ENCODE measurements at regions not wholly inside any gene's neighbourhood (a gene's known extent, or its start where the extent isn't known, plus 50 kb on each side); places are given as distances from the start of the nearest gene placed in this dataset.

DNA sequence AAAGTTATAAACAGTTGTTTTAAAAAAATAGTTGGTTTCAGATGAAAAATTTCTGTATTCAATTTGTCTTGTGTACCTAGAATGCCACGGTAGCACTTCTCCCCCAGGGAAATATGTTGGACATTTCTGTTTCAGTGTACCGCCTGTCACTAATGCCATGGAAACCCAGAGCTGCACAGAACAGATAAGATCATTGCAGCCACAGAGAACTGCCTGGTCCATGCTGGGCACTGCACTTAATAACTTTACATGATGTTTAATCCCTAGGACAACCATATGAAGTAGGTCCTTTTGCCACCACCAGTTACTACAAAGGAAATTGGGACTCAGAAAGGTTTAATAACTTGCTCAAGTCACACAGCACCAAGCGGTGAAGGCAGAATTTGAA, 253.4 kb upstream of the SRRM4 start:
- DNase-seq (ENCODE audit: low read depth), result no peak
- in situ Hi-C loops (cut with HindIII; ENCODE audit: low pct_unique_long_range_greater_than_20kb, low sequenced_read_pairs), result no loop called here

DNA sequence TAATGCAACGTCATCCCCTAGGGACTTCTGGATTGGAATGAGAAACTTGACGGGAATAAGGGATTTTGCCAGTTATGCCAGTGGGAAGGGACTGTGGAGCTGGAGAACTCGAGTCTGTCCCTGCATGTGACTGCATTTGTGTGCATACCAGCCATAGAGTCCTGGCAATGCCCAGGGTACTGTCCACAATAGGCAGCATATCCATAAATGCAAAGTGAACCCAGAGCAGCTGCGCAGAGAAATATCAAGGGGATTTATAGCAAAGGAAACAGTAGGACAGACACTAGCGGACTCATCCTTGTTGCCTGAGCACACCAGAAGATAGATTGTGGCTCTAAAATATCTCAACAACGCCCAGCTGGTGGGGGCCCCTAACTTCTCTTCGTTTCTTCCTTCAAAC, 247.1 kb upstream of the SRRM4 start:
- DNase-seq (ENCODE audit: low read depth), result no peak
- in situ Hi-C loops (cut with HindIII; ENCODE audit: low pct_unique_long_range_greater_than_20kb, low sequenced_read_pairs), result no loop called here

DNA sequence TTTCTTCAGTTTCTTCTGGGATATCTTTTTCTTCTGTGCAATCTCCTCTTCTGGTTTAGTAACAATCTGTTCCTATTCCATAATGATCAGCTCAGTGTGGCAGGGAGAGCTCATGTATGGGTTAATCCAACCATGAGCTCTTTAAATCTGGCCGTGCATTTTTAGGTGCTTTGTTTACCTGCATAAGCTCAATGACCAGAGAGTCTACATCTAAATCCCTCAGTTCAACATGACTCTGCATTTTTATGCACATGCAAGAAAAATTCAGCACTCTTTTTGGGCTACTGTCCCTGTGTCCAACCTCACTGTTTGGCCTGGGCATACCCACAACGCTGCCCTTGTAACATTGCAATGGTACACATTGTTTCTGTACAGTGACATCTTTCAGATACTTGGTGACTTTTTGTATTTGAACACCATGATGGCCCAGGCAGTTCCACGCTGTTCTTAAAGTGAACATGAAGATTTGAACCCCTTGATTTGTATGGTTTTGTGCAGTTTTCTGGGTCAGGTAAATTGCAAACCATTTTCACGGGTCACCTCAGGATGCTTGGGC, 243.3 kb upstream of the SRRM4 start:
- in situ Hi-C loops (cut with HindIII; ENCODE audit: low pct_unique_long_range_greater_than_20kb, low sequenced_read_pairs), result no loop called here
- DNase-seq (ENCODE audit: low read depth), result no peak

DNA sequence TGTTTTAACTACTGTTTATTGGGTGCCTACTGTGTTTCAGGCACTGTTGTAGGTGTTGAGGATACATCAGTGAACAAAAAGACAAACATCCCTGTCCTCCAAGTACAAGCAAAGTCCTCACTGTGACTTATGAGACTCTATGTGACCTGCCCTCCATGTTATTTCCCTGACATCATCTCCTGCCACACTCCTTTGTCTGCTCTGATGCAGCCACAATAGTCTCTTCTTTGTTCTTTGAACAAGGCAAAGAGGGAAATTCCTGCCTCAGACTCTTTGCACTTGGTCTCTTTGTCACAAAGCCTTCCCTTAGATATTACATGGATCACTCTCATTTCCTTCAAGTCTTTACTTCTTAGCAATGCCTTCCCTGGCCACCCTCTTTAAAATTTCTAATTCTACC, 240.1 kb upstream of the SRRM4 start:
- no peak for DNase-seq (ENCODE audit: low read depth)
- in situ Hi-C loops (cut with HindIII; ENCODE audit: low pct_unique_long_range_greater_than_20kb, low sequenced_read_pairs), result no loop called here

DNA sequence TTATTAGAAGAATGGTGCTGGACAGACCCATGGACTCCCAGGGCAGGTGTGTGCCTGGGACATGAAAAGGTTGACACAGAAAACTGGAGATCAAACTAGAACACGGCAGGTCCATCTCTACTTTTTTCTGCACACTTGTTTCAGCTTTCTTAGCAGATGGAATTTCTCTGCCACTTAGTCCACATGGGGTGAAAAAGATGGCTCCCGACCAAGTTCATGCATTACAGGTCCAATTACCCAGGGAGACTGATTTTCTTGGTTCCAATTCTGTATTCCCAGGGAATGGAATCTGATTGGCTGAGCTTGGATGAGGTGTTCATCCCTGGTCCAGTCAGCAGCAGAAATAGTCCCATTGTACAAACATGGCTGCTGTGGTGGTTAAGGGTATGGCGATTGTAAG, 238.9 kb upstream of the SRRM4 start:
- no peak for DNase-seq (ENCODE audit: low read depth)
- in situ Hi-C loops (cut with HindIII; ENCODE audit: low pct_unique_long_range_greater_than_20kb, low sequenced_read_pairs), result no loop called here

DNA sequence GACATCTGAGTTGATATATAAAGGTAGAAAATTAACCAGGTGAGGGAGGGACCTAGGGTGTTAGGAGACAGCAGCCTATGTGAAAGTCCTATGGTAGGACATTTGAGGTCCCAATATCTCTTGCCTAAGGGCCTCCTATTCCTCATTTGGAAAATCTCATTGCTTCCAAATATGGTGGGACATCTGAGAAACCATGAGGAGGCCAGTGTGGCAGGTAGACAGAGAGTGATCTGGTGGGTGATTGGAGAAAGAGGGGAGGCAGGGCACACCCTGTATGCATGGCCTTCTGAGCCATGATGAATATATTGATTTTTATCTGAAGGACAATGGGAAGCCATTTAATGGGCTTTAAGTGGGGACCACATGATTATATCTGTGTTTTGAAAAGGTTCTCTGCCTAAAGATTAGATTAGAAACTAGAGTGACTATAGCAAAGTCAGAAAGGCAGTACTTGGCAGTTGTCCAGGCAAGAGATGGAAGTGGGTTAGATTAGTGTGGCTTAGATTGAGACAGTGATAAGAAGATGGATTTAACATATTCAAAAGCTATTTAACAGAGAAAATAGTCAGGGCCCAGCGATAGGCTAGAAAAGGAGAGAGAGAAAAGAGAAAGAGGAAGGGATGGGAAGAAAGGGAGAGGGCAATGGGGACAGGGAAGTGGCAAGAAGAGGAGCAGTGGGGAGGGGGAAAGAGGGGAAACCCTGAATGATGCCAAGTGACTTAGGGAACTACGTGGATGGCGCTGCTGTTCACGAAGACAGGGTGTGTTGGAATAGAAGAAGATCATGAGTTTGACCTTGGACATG, 237.2 kb upstream of the SRRM4 start:
- no peak for DNase-seq (ENCODE audit: low read depth)

DNA sequence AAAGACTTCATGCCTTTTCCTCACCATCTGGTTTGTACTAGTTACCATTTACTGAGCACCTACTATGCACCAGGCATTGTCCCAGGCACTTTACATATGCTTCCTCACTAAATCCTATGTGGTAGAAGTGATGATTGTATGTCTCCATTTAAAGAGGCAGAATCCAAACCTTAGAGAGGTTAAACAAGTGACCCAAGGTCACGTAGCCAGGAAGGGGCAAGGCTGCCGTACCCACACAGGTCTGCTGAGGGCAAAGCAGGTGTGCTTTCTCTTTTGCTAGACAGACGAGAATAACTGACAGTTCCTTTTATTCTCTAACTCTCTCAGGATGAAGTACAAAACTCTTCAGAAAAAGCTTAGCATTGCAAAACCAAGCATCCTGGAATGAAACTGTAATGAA, 235.2 kb upstream of the SRRM4 start:
- in situ Hi-C loops (cut with HindIII; ENCODE audit: low pct_unique_long_range_greater_than_20kb, low sequenced_read_pairs), result no loop called here
- no peak for DNase-seq (ENCODE audit: low read depth)

More for the DNA sequence above, 237.2 kb upstream of the SRRM4 start:
- in situ Hi-C loops (cut with HindIII; ENCODE audit: low pct_unique_long_range_greater_than_20kb, low sequenced_read_pairs), result no loop called here

DNA sequence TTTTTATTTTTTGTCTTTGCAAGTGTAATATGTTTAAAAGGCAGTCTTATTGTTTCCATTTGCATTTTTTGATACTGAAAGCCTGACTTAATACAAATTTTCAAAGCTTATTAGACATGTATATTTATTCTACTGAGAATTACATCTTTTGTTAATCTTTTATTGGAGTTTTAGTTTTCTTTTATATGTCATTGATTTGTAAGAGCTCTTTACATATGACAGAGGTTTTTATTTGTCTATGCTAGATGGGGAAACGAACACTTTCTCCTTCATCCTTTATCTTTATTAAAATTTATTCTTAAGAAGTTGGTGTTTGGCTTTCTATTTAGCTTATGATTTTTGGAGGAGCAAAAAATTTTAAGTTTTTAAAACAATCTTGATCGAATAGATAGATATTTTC, 234.4 kb upstream of the SRRM4 start:
- in situ Hi-C loops (cut with HindIII; ENCODE audit: low pct_unique_long_range_greater_than_20kb, low sequenced_read_pairs), result no loop called here
- no peak for DNase-seq (ENCODE audit: low read depth)

DNA sequence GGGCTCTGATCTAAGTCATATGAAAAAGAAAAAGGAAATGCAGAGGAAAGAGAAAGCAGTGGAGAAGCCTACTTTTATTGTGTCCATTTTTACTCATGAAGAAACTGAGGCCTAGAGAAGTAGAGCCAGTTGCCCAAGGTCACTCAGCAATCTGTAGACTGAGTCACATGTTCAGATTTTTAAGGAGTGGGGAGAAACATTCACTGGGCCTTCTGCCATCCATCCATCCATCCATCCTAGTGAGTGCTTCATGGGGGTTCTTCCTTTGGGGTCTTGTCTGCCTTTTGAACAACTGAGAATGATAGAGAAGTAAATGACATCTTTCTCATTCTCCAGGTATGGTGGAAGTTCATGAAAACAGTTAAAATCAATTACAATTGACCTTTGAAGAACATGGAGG, 233.6 kb upstream of the SRRM4 start:
- in situ Hi-C loops (cut with HindIII; ENCODE audit: low pct_unique_long_range_greater_than_20kb, low sequenced_read_pairs), result no loop called here
- DNase-seq (ENCODE audit: low read depth), result no peak

DNA sequence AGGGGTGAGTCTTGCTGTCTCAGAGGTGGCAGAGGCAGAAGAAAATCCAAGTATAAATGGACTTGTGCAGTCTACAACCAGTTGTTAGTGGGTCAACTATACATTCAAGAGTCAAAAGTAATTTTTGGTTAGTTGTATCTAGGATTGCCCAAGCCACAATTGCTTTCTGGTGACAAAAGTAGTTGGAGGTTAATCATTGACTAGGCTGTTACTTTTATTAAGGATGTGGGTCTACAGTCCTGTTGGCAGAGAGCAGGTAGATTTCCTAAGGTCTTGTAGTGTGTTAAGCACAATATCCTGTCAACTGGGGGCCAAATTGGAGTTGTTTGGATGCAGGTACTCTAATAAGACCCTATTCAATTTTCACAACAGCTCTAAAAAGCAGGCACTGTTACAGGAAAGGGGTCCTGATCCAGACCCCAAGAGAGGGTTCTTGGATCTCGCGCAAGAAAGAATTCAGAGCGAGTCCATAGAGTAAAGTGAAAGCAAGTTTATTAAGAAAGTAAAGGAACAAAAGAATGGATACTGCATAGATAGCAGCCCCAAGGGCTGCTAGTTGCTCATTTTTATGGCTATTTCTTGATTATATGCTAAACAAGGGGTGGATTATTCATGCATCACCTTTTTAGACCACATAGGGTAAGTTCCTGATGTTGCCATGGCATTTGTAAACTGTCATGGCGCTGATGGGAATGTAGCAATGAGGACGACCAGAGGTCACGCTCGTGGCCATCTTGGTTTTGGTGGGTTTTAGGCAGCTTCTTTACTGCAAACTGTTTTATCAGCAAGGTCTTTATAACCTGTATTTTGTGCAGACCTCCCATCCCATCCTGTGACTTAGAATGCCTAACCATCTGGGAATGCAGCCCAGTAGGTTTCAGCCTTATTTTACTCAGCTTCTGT, 232.6 kb upstream of the SRRM4 start:
- in situ Hi-C loops (cut with HindIII; ENCODE audit: low pct_unique_long_range_greater_than_20kb, low sequenced_read_pairs), result no loop called here

DNA sequence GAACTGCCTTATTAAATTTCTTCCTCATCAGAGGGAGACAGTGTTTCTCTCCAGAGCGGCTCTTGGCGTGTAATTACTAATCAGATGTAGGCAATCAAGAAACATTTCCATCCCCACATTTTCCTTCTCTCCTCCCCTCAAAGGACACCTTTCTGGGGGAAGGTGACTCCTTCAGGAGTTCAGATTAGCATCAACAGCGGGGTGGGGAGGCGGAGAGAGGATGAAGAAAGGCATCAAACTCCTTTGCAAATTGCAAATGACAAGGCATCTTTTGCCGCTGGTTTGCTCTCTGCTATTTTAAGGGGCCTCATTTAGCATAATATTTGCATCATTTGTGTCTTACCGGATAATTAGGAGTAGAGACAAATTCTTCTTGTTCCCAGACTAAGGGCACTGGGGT, 231.7 kb upstream of the SRRM4 start:
- in situ Hi-C loops (cut with HindIII; ENCODE audit: low pct_unique_long_range_greater_than_20kb, low sequenced_read_pairs), result no loop called here

More for the DNA sequence above, 232.6 kb upstream of the SRRM4 start:
- no peak for DNase-seq (ENCODE audit: low read depth)

DNA sequence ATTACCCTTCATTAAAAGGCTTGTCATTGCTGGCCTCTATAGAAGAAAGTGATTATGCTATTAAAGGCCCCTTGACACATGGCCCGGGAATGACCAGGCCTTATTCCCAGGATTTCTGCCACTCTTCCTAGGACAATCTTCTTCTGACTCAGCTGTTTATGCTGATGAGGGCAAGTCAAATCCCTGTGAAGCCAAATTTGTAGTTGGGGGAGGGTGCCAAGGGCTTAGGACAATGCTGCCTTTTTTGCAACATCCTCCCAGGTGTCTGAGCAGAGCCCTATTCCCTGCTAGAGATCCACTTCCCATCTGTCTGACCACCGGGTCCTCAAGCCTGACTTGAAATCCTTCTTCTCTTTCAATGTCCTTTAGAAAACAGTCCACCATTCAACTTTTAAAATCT, 230.7 kb upstream of the SRRM4 start:
- in situ Hi-C loops (cut with HindIII; ENCODE audit: low pct_unique_long_range_greater_than_20kb, low sequenced_read_pairs), result no loop called here
- DNase-seq (ENCODE audit: low read depth), result no peak

More for the DNA sequence above, 231.7 kb upstream of the SRRM4 start:
- no peak for DNase-seq (ENCODE audit: low read depth)

DNA sequence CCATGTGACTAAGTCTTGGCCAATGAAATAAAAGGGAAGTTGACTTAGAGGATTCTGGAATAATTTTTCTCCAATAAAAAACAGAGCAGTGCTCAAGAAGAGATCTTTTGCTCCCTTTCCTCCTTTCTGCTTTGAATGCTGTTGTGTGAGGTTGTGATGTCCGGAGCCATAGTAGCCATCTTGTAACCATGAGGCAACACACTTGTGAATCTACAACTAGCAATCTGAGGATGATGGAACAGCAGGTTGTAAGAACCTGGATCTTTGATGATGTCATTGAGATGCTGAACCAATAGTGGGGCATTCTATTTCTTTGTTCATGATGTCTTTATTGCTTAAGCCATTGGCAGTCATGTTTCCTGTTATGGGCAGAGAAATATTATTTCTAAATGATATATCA, 230.0 kb upstream of the SRRM4 start:
- in situ Hi-C loops (cut with HindIII; ENCODE audit: low pct_unique_long_range_greater_than_20kb, low sequenced_read_pairs), result no loop called here
- no peak for DNase-seq (ENCODE audit: low read depth)

DNA sequence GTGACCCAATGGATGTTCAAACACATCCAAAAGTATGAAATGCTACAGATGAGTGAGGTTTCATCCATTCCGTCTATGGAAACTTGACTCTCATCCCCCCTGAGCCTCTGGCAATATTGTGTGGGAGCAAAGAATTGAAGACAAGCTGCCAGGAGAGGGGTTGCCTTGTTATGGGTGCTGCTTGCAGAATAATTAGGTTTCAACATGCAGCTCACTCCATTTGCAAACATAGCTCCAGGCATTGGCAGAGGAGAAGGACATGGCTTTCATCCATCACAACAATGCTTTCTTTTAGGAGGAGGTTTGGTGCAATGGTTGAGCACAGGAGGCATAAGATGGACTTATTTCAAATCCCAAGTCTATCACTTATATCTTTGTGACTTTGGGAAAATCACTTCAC, 220.7 kb upstream of the SRRM4 start:
- in situ Hi-C loops (cut with HindIII; ENCODE audit: low pct_unique_long_range_greater_than_20kb, low sequenced_read_pairs), result no loop called here

DNA sequence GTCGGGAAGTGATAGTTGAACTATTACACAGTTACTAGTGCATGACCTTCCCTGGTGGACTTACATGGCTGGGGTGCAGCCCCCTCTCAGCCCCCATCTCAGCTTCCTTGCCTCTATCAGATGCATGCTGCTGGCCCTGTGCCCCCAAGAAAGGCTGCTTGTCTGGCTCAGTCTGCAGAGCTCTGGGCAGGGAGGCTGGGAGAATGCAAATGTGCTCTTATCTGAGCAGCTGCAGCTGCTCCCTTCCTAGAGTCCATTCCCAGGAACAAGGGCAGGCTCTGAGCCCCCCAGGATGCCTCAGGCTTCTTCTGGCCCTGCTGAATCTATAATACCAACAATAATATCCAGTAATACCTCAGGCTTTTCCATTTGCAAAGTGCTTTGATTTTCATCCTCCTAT, 218.1 kb upstream of the SRRM4 start:
- in situ Hi-C loops (cut with HindIII; ENCODE audit: low pct_unique_long_range_greater_than_20kb, low sequenced_read_pairs), result no loop called here
- no peak for DNase-seq (ENCODE audit: low read depth)

More for the DNA sequence above, 220.7 kb upstream of the SRRM4 start:
- DNase-seq (ENCODE audit: low read depth), result no peak

DNA sequence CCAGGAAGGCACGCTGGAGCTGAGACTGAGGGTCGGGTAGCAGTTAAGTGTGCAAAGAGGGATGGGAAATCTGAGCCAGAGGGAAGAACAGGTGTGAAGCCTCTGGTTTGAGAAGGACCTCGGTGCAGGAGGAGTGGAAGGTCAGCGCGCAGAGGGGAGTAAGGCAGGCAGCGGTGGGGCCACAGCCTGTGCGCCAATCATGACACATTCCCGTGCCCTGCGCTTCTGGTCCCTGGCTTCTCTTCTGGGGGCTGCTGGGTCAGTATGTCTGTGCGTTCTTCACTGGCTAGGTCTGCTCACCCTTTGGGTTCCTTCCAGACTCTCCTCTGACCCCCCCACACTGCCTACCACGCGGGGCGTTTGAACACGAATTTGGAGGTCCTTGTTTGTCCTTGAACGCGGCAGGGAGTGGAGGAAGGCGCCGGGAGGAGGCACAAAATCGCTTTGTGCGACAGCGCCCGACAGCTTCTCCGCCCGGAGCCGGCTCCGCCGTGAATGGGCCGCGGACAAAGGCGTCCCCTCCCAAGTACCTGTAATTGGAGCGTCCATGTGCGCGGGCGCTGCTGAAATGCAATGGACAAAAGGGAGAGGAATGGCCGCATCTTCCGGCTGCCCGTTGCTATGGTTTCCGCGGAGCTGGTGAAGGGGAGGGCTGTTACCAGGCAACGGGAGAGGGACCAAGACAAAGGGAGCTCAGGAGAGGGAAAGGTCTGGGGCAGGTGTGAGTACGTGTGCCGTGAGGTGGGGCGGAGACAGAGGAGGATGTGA, 207.2 kb upstream of the SRRM4 start:
- in situ Hi-C loops (cut with HindIII; ENCODE audit: low pct_unique_long_range_greater_than_20kb, low sequenced_read_pairs), result no loop called here
- no peak for DNase-seq (ENCODE audit: low read depth)

DNA sequence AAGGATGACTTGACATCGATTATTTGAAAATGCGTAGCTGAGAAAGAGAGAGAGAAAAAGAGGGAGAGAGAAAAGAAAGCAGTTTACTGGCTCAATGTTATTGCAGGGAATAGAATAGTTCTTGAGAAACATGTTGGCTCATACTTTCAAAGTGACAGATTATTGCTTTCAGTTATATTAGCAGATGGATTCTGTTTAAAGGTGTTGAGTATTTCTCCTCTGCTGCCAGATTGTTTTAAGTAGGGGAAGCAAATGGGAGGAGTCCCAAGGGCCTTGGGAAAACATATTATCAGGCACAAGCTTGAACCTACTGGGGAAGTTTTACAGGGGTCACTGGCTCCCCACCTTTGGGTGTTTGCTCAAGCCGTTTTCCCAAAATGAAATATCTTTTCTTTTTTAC, 203.8 kb upstream of the SRRM4 start:
- in situ Hi-C loops (cut with HindIII; ENCODE audit: low pct_unique_long_range_greater_than_20kb, low sequenced_read_pairs), result no loop called here
- DNase-seq (ENCODE audit: low read depth), result no peak

DNA sequence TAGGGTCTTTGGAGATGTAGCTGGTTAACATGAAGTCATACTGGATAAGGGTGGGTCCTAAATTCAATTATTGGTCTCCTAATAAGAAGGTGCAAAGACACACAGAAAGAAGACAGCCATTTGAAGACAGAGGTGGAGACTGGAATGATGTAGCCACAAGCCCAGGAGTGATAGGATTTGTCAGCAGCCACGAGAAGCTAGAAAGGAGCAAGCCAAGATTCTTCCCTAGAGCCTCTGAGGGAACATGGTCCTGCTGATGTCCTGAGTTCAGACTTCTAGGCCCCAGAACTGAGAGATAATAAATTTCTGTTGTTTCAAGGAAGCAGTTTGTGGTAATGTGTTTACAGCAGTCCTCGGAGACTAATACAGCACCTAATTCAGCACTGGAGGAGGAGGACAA, 203.3 kb upstream of the SRRM4 start:
- in situ Hi-C loops (cut with HindIII; ENCODE audit: low pct_unique_long_range_greater_than_20kb, low sequenced_read_pairs), result no loop called here
- no peak for DNase-seq (ENCODE audit: low read depth)

DNA sequence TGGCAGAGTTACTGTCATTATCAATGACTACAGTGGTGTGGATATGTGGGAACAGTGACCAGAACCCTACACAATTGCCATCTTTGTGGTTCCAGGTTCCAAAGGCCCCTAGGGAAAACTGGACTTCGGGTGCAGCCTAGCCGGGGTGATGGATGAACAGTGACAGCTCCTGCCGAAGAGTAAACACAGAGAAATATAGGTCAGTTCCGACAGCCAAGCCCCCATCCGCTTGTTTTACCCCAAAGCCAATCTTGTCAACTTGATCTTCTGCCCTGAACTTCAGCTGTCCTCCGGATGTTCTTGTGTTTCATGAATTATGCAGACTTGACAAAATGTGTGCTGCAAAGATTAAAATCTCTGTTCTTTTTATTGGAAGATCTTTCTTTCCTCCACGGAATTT, 200.4 kb upstream of the SRRM4 start:
- no peak for DNase-seq (ENCODE audit: low read depth)
- in situ Hi-C loops (cut with HindIII; ENCODE audit: low pct_unique_long_range_greater_than_20kb, low sequenced_read_pairs), result no loop called here
